ENCODE measurements at regions not wholly inside any gene's neighbourhood (a gene's known extent, or its start where the extent isn't known, plus 50 kb on each side); places are given as distances from the start of the nearest gene placed in this dataset.

DNA sequence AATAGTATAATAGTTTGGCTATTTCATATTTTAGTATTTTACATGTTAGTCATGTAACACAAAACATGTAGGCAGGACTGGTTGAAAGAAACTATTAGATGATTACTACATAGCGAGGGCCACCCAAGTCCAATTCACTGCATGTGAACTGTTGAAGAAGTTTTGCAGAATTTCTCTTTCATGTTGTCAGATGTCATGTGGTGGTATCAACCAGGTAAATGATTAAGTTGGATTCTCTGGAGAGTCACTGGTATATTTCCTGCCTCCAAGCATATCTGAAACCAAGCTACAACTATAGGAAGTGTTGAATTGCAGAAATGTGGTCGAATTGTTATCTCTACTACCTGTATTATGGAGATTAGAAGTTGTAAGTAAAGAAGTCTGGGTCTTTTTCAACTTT is 137.8 kb upstream of the DPYD start:
- Histone ChIP-seq H3K4me3 (replicated peaks; ENCODE audit: insufficient read depth, low read length) (no peak overlapping the region), H3K27me3 (ENCODE audit: insufficient read depth, poor library complexity, severe bottlenecking) (peaks cover 13% of the 10 kb centered on the region), H3K27ac (replicated peaks) (no peak overlapping the region)
- no peak for DNase-seq (ENCODE audit: low read depth in 1 of 2, low spot score in 1 of 2)
- TF ChIP-seq REST (IDR thresholded peaks at IDR 0.05; ENCODE audit: insufficient replicate concordance, low read depth) (no peak), SPI1 (IDR thresholded peaks at IDR 0.05; ENCODE audit: borderline replicate concordance, low read depth) (no peak), POLR2AphosphoS5 (IDR thresholded peaks at IDR 0.05; ENCODE audit: low read depth) (no peak), GABPA (IDR thresholded peaks at IDR 0.05; ENCODE audit: low read depth) (no peak), CTCF (IDR thresholded peaks at IDR 0.05; ENCODE audit: insufficient read depth, low read length) (no peak)

DNA sequence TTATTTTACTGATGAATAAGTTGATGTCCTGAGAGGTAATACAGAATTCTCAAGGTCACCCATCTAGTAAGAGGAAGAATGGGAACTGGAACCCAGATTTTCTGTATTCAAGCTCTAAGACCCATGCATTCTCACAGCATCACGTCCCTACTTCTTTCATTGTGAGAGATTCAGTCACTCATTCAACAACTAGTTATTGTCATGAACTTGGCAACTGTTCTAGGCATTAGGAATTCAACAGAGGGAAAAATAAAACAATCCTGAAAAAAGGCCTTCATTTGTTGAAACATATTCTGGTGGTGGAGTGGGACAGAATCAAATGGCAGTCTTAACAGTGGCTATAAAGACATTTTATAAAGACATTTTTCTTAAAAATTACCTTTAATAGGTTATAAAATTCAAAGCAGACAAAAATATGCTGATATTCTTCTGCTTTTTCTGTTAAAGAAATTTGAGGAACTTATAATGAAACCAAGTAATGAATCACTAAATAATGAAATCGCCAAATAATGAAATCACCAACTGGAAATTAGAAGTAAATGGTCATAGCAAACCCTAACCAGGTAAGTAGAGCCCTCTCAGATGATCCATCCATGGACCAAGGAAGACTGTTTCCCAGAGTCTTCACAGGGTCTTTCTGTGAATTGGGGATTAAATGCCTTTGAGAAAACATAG is 136.5 kb upstream of the DPYD start:
- Histone ChIP-seq H3K27ac (replicated peaks) (no peak overlapping the region), H3K27me3 (ENCODE audit: insufficient read depth, poor library complexity, severe bottlenecking) (peaks cover 26% of the 10 kb centered on the region), H3K4me3 (replicated peaks; ENCODE audit: insufficient read depth, low read length) (no peak overlapping the region)
- TF ChIP-seq SPI1 (IDR thresholded peaks at IDR 0.05; ENCODE audit: borderline replicate concordance, low read depth), result no peak
- no peak for TF ChIP-seq GABPA (IDR thresholded peaks at IDR 0.05; ENCODE audit: low read depth)
- no peak for TF ChIP-seq REST (IDR thresholded peaks at IDR 0.05; ENCODE audit: insufficient replicate concordance, low read depth)
- no peak for TF ChIP-seq CTCF (IDR thresholded peaks at IDR 0.05; ENCODE audit: insufficient read depth, low read length)
- no peak for DNase-seq (ENCODE audit: low read depth in 1 of 2, low spot score in 1 of 2)

DNA sequence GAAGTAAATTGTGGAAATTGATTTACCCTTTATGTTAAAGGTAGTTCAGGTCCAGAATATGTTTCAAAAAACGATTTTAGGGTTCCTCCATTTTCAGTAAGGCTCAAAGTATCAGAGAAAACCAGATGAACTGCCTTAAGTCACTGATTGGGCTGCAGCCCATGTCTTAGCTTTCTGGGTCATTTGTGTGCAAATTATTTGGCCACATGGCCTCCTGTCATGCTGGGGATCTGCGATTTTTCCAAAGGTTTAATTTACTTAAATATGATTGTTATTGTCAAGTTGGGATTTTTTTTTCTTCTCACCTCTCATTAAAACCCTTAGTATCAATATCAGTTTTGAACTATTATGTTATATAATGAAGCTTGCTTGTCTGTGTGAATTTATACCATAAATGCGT is 135.9 kb upstream of the DPYD start:
- no peak for TF ChIP-seq REST (IDR thresholded peaks at IDR 0.05; ENCODE audit: insufficient replicate concordance, low read depth)
- no peak for TF ChIP-seq SPI1 (IDR thresholded peaks at IDR 0.05; ENCODE audit: borderline replicate concordance, low read depth)
- TF ChIP-seq GABPA (IDR thresholded peaks at IDR 0.05; ENCODE audit: low read depth), result no peak
- TF ChIP-seq CTCF (IDR thresholded peaks at IDR 0.05; ENCODE audit: insufficient read depth, low read length), result no peak
- no peak for TF ChIP-seq POLR2AphosphoS5 (IDR thresholded peaks at IDR 0.05; ENCODE audit: low read depth)
- Histone ChIP-seq H3K27me3 (ENCODE audit: insufficient read depth, poor library complexity, severe bottlenecking) (peaks cover 32% of the 10 kb centered on the region), H3K27ac (replicated peaks) (no peak overlapping the region), H3K4me3 (replicated peaks; ENCODE audit: insufficient read depth, low read length) (no peak overlapping the region)
- no peak for DNase-seq (ENCODE audit: low read depth in 1 of 2, low spot score in 1 of 2)
